GM19397 (cell line): ENCODE measurements at regions not wholly inside any gene's neighbourhood (a gene's known extent, or its start where the extent isn't known, plus 50 kb on each side); places are given as distances from the start of the nearest gene placed in this dataset.

Experiments
- ATAC-seq: cut with Tn5 transposase; IDR thresholded peaks from one replicate; pipeline ENCODE4 v1.9.1; 2021; ENCODE audit warnings: mild to moderate bottlenecking, moderate library complexity; ENCODE audit not compliant: unreplicated experiment

DNA sequence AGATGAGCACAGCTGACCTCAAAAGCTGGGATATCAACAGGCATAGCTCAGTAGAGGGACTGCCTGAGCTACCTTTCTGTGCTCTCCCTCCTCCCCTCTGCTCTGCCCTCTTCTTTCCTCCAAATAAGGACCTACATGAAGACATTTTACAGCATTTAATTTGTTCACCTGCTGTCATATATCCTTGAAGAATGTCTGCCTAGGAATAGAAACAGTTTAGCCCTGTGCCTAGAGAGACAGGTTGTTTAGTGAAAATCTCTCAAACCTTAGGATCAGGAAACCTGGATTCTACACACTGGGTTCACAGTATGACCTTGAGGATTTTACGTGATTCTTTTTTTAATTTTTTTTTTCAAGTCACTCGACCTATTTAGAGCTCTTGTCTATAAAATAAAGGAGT lies 213.0 kb upstream of the SETBP1 start:
- no peak for ATAC-seq

DNA sequence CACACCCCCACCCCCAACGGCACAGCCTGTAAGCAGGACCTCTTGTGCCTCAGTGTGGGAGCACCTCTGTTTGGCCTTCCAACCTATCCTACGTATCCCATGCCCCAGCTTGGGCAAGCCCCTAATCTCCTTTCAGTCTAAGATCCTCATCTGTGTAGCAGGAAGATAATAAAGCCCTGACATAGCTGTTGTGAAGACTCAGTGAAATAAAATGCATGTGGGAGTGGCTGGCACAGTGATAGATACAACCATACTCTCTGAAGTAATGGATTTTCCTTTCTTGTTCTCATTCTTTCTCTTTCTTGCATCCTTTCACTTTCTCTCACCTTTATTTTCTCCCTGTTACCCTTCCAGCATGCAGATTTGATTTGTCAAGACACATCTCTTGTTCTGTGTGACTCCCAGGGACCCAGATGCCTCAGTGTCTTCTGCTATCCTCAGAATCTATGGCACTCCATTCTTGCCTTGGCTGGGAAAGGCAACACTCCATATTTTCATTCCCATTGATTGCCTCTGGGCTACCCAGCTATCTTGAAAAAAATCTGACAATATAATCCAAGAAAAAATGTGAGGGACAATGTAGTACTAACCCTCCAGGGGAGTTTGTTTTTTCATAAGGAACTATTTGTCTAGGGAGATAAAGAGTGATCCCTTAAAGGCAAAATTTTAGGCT lies 207.2 kb upstream of the SETBP1 start:
- no peak for ATAC-seq

DNA sequence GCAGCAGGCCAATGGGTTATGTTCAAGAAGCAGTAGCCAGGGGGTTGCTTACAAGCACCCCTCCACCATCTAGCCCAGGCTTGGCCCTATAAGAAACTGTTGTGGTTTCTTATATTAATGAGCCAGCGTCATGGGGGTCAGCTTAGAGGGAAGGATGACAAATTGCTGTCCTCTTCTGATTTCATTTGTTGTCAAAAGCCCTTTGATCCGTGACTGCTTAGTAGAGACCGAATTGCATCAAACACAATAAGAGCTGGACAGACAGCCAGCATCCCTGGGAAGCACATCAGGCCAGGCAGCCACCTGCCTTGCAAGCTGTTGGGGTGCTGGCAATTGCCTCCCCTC lies 206.6 kb upstream of the SETBP1 start:
- ATAC-seq = no peak

GRCh38 chr18:44474591-44474990 lies 206.1 kb upstream of the SETBP1 start:
- no peak for ATAC-seq

GRCh38 chr18:44482761-44483160 lies 197.9 kb upstream of the SETBP1 start:
- no peak for ATAC-seq

DNA sequence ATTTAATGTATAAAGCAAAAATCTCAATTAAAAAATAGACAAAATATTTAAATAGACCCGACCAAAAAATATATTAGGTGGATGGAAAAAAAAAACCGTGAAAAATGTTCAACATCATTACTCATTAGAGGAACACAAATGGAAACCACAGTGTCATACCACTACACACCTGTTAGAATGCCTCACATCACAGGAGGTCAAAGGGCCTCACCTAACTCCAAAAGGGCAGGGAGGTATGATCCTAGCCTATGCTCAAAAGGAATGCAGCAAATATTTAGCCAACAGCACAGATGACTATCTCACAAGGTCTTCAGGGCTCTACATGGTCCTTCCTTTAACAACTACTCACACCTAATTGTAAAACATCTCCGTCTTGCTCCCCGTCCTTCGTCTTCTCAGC lies 185.5 kb upstream of the SETBP1 start:
- no peak for ATAC-seq

DNA sequence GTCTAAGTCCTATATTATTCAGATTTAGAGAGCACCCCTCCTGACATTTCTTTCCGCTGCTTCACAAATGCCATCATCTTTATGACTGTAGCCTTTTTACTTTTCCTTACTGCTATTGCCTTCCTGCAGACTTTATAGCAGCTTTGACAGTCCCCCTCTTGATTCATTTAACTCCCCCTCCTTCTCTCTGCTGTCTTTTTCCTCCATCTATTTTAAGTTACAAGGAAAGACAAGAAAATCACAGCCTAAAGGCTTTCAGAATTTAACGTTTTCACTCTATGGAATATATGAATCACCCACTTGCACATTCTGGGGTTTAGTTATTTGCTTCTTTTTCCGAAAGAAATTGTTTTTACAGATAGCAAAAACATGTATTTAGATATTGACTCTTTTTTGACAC lies 183.4 kb upstream of the SETBP1 start:
- no peak for ATAC-seq

GRCh38 chr18:44497757-44498490 lies 182.8 kb upstream of the SETBP1 start:
- no peak for ATAC-seq

GRCh38 chr18:44500808-44501610 lies 179.7 kb upstream of the SETBP1 start:
- no peak for ATAC-seq

- no peak for ATAC-seq
Measured at GRCh38 chr18:44502221-44502620, 178.5 kb upstream of the SETBP1 start.

- no peak for ATAC-seq
Measured at GRCh38 chr18:44502790-44503189, 177.9 kb upstream of the SETBP1 start.

DNA sequence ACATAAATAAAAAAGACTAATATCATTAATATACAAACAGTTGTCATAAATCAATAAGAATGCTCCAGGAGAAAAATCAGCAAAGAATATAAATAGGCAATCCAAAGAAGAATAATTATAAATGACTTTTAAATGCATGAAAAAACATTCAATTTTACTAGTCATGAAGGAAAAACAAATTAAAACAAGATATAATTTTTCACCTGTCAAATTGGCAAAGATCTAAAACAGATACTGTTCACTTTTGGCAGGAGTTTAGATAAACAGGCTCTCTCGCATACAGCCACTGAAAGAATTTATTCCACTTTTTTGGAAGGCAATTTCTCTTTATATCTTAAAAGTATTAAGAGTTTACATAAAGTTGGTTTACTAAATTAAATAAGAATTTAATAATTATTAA lies 176.8 kb upstream of the SETBP1 start:
- ATAC-seq = no peak

- peak; percentile 86 for ATAC-seq
Measured at GRCh38 chr18:44507729-44508325, 172.9 kb upstream of the SETBP1 start.

DNA sequence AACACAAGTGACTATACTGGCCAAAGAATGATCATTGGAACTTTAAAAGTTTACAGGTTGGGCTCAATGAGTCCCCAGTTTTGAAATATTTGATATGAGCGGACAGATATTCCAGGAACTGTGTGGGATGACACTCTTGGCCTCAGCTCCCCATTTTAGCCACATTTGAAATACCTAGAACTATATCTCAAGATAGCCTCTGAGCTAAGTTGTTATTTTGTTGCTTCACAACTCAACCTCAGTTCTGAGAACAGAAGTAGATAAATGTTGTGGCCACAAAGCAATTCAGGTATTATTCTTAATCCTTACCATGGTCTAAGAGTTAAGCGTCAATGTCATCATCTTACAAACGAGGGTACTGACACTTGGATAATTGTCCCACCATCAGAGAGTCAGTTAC lies 172.2 kb upstream of the SETBP1 start:
- peak; percentile 9 for ATAC-seq

DNA sequence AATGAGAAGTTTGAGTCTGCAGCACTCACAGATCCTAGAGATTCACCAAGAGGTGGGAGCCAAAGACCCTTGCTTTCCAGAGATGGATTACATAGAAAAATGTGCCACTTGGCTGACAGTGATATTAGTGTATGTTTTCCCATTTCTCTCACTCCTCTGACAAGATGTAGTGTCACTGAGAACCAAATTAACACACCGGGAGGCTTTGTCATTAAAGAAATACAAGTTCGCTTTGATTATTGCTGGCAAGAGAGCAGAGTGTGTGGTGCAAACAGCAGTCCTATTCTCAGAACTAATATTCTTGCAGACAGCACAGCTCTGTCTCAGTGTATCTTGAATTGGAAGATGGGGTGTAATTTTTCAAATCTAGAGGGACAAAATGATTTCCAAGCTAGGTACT lies 171.6 kb upstream of the SETBP1 start:
- no peak for ATAC-seq

DNA sequence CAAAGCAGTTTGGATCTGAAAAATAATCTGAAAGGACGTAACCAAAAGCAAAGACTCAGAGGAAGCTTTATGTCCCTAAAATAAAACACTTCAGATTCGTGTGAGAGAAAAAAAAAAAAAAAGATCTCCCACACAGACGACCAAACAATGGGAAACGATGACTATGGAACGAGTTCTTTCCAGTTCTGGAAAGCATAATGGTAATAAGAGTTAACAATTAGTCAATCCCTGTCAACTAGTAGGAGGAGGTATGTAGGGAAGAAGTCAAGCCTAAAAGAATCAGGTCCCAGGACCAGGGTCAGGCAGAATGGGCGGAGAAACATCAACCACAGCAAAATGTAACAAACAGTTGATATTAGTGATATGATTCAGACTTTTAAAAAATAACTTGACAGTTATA lies 170.3 kb upstream of the SETBP1 start:
- no peak for ATAC-seq

DNA sequence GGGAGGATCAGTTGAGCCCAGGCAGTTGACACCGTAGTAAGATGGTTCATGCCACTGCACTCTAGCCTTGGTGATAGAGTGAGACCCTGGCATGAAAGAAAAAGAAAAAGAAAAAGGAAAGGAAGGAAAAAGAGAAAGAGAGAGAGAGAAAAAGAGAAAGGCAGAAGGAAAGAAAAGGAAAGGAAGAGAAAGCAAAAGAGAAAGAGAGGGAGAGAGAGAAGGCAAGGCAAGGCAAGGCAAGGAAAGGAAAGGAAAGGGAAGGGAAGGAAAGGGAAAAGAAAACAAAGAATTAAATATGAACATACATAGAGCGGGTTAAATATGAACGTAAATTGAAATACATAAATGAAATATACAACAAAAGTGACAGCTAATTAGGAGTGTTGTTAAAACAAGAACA lies 167.5 kb upstream of the SETBP1 start:
- no peak for ATAC-seq

- ATAC-seq = no peak
Measured at GRCh38 chr18:44514106-44514505, 166.6 kb upstream of the SETBP1 start.

- ATAC-seq = no peak
Measured at GRCh38 chr18:44514766-44515165, 165.9 kb upstream of the SETBP1 start.

DNA sequence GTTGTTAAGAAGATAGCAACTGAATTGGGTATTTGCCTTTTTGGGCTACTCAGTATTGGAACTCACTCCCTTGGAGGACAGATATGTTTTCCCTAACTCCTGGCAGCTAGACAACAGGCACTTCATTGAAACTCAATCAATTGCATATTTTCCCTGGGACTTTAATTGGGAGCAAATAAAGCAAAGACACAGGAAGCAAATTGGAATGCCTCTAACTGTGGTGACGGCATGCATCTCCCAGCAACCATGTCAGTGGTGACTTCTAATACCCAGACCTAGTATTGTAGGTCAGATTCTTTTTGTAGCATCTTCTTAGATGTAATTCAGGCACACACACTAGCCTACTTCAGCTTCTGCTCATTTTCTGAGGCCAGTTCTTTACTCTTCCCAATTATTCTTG lies 164.2 kb upstream of the SETBP1 start:
- no peak for ATAC-seq

DNA sequence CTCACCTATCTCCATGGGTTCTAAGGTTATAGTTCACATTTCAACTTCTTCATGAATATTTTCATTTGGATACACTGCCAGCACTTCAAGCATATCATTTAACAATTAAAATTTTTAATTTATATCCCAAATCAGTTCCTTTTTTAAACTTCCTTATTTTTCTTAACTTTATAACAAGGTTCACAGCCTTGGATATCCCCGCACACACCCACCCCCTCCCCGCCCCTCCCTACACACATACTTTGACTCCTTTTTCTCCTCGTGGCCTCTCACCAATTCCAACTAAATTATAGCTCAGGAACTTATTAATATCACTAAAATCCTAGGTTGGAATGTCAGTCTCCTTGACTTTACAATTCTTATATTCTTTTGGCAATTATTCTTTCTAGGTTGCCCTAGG lies 163.6 kb upstream of the SETBP1 start:
- ATAC-seq = no peak
